GM12891 (cell line): ENCODE measurements at regions not wholly inside any gene's neighbourhood (a gene's known extent, or its start where the extent isn't known, plus 50 kb on each side); places are given as distances from the start of the nearest gene placed in this dataset.

Experiments used
- POLR2A ChIP-seq: IDR thresholded peaks from 2 replicates; pipeline ENCODE4 v1.6.1; 2011; ENCODE audit warnings: low read depth, low read length, control low read depth
- POLR2AphosphoS5 ChIP-seq: IDR thresholded peaks from 2 replicates; pipeline ENCODE4 v1.6.1; 2011; ENCODE audit warnings: low read depth, low read length, control low read depth
- SPI1 ChIP-seq: IDR thresholded peaks from 2 replicates; pipeline ENCODE4 v1.6.1; 2011; ENCODE audit warnings: low read depth, low read length, control low read depth
- TAF1 ChIP-seq: IDR thresholded peaks from 2 replicates; pipeline ENCODE4 v1.6.1; 2011; ENCODE audit warnings: low read depth, low read length, control low read depth

GRCh38 chr15:79529157-79529785, 97.1 kb downstream of the MINAR1 start:
- TF ChIP-seq POLR2A (no peak), TAF1 (no peak), POLR2AphosphoS5 (no peak), SPI1 (no peak)
